ENCODE measurements at regions not wholly inside any gene's neighbourhood (a gene's known extent, or its start where the extent isn't known, plus 50 kb on each side); places are given as distances from the start of the nearest gene placed in this dataset.

DNA sequence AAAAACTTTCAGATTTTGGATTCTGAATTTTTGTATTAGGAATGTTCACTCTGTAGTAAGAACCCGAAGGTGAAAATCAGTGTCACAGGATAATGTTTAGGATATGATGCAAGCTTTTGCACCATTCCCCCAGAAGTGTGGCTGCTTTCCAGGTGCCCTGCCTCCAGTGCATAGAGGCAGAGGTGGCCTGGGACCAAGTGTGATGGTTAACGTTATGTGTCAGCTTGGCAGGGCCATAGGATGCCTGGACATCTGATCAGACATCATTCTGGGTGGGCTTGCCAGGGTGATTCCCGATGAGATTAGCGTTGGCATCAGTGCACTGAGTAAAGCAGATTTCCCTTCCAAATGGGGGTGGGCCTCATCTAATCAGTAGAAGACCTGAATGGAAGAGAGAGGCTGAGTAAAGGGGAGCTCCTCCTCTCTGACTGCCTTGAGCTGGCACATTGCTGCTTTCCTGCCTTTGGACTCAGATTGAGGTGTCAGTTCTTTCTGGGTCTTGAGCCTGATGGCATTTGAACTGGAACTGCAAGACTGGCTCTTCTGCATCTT, 177.4 kb upstream of the HS6ST1 start:
- no peak for DNase-seq

DNA sequence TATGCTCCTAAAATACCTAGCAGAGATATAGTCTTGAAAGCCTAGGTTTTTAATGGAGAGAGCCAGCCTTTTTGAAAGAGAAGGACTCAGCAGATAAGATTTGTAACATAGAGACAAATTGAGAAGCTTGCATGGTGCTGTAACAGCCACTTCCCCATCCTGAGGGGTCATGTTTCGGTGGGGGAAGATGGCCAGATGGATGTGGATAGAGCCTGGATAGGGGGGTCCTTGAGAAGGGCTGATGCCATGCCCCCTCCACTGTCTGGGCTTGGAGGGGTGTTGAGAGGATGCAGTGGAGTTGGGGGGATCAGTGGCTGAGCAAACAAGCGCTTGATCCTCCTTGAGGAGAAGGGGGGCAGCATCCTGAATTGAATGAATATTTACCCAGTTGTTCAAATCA, 178.0 kb upstream of the HS6ST1 start:
- no peak for DNase-seq

GRCh38 chr2:128497461-128497860, 178.8 kb upstream of the HS6ST1 start:
- no peak for DNase-seq

- DNase-seq = no peak
Measured at GRCh38 chr2:128498086-128498485, 179.4 kb upstream of the HS6ST1 start.

DNA sequence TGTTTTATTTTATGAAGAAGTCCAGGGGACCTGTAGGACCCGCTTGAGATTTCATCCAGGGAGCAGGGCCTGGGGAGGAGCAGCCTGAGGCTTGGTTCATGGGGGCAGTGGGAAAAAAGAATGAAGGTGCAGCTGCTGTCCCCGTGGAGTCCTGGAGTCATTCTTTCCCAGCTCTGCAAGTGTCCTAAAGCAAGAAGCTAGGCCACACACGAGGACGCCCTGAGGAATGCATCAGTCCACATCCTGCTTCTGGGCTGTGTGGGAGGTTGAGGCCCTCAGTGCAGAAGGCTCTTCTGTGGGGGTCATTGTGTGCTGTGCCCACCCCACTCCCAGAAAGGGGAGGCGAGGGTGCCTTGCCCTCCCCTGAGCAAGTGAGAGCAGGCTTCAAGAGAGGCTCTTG, 179.9 kb upstream of the HS6ST1 start:
- DNase-seq = no peak

DNA sequence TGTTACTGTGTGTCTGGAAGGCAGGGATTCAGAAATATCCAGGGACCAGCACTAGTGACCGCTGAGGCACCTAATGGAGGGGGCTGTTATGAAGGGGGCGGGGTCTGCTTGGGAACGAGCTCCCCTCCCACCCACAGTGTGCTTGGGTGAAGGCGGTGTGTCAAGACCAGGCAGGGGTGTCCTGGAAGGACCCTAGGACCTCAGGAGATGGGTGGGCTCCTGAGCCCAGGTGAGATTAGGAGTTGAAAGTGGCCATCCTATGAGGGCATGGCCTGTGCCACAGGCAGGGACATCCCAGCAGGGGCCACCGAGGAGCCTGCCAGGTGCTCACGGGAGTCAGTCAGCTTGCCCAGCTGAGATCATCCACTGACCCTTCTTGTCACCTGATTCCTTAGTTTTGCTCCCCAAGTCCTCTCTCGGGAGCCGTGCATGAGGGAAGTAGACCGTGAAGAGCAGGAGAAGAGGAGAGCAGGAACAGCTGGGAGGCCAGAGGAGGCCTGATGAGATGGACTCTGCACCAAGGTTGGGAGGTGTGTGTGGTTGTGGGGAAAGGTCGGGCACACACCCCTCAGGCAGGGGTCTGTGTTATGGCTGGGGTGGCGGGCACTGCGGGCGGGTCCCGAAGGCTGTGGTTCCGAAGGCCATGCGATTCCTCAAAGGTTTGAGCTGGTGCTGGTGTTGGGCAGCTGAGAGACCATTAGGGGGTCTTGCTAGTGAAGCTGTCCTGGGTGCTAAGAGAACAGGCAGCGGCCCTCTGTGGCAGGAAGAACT, 180.9 kb upstream of the HS6ST1 start:
- DNase-seq = no peak

GRCh38 chr2:128500138-128500800, 181.6 kb upstream of the HS6ST1 start:
- DNase-seq = no peak

GRCh38 chr2:128501006-128501690, 182.5 kb upstream of the HS6ST1 start:
- no peak for DNase-seq

DNA sequence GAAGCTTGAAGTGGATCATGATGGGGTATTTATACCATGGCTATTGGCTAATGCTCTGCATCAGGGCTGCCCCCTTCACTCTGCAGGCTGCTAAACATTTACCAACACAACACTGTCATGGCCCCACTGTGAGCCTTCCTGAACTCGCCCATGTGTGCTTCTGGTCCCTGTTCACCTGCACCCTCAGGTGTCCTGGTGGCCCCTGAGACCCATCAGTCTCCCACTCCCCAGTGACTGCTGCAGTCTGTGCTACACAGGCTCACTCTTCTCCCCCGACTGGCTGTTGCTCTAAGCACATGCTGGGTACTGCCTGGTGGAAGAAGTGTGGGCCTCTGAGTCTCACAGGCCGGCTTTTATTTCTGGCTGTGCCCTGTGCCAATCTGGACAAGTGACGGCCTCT, 183.0 kb upstream of the HS6ST1 start:
- no peak for DNase-seq

DNA sequence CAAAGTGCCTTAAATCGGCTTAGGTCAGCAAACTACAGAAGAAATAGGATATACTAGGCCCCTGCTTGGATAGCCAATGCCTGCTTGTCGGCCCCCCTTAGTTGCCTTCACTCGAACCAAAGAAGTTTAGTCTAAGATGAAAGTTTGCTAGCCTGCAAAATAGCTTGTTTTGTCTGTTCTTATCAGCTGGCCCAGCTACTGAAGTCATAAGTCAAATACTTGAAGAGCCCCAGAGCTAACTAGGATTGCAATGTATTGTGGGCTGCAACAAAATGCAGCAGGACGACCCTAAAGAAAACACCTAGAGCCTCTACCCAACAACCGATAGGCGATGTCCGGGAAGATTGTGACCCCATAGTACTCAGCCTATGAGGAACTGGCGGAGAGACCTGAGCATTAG, 183.5 kb upstream of the HS6ST1 start:
- no peak for DNase-seq

DNA sequence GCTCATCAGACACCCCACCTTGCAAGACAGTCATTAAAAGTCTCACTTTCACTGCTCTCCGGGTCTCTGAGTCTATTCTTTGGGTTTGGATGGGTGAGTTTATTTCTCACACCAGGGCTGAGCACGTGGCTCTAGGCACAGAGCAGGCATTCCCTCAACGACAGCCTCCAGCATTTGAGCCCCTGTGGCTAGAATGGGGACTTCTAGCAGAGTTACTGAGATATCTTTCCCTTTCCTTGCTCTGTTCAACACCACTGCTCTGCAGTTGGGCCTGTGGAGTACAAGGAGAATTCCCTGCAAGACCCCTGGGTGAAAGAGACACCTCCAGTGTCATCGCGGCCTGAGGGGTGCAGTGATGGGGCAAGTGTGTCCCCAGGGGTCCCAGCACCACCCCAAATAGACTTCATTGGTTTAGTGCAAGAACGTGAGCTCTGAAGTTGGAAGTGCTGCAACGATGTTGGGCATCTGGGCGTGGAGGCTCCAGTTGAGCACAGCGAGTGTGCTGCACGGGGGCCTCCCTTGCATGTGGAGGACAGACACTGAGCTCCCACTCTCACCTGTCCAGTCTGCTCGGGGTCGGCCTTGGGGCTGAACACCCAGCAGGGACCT, 184.1 kb upstream of the HS6ST1 start:
- no peak for DNase-seq

- no peak for DNase-seq
Measured at GRCh38 chr2:128503399-128504245, 185.0 kb upstream of the HS6ST1 start.

DNA sequence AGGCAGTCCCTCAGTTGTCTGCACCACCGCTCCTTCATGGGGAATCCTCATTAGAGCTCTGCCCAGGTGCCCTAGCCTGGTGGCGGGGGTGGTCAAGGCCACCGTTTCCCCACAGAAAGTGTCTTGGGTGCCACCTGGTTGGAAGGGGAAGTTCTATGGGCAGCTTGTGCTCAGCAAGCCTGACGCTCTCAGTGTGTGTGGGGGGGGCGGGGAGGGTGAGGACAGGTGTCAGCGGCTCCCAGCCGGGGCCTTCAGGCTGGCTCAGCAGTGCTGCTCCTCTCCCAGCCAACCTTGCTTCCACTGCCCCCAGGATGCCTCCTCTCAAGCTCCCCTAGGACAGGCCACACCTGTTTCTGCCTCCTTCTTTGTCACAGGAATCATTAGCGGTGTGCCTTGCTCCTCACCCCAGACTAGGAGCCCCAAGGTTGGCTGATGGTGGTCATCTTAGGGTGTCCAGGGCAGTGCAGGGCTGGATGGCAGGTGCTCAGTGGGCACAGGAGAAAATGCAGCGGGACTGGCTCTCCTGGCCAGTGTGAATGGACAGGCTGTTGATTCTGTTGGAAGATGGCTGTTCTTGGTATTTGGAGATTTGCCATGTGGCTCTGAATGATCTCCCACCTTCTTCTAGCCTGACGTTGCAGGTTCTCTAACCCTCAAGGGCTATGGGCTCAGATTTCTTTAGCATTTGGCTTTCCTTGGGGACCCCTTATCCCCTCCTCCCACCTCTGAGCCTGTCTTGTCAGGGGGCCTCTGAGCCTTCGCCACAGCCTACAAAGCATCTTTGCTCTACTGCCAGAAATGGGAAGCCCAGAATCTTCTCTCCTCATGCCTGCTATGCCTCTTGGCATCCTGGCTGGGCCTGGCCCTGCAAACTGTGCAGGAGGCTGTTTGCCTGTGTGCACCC, 185.8 kb upstream of the HS6ST1 start:
- DNase-seq = no peak

- no peak for DNase-seq
Measured at GRCh38 chr2:128505150-128505490, 186.5 kb upstream of the HS6ST1 start.

- no peak for DNase-seq
Measured at GRCh38 chr2:128505575-128506526, 187.2 kb upstream of the HS6ST1 start.

GRCh38 chr2:128506534-128506933, 187.9 kb upstream of the HS6ST1 start:
- DNase-seq = no peak

GRCh38 chr2:128510701-128511397, 192.2 kb upstream of the HS6ST1 start:
- DNase-seq = no peak

DNA sequence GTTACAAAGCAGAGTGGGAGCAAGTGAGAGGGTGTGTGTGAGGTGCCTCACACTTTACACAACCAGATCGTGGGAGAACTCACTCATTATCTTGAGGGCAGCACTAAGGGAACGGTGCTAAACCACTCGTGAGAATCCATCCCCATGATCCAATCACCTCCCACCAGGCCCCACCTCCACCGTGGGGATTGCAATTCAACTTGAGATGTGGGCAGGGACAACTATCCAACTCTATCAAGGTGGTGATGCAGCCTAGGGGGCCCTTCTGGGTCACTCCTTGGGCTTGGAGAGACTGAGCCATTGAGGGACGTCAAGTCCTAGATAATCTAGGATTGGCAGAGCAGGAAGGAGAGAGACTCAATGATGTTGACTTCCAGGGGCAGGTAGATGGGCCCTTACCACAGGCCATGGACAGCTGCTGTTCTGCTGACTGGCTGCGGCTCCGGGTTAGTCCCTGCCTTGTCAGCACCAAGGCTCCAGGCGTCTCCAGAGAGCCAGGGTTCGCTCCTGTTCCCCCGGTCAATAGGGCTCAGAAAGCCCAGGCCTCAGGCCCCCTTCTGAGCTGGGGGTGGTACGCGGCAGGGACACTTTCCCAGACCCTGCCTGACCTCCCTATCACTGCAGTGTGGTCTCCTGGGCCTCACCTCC, 193.2 kb upstream of the HS6ST1 start:
- DNase-seq = no peak

Measured in activated CD4-positive, CD25-positive, alpha-beta regulatory T cell treated with anti-CD3 and anti-CD28 coated beads, Interleukin-2, amount 50 U/mL, for 72 hours (primary cell).